IMR-90 (cell line): ENCODE measurements at regions not wholly inside any gene's neighbourhood (a gene's known extent, or its start where the extent isn't known, plus 50 kb on each side); places are given as distances from the start of the nearest gene placed in this dataset.

Experiments
- FOS ChIP-seq: fragments of 150-350 bp; IDR thresholded peaks from 2 replicates; pipeline ENCODE4 v1.6.1; 2016; ENCODE audit warnings: low read depth, low read length
- RFX5 ChIP-seq: IDR thresholded peaks from 2 replicates; pipeline ENCODE4 v1.8.0; 2012; ENCODE audit warnings: low read depth, mild to moderate bottlenecking, low read length, moderate library complexity
- TF ChIP-seq, protein P1 (sequence below): conservative IDR thresholded peaks from 2 replicates; pipeline ENCODE4 v1.5.1; 2012; ENCODE audit warnings: mild to moderate bottlenecking, low read depth, low read length, improper control_type of control experiment
- TF ChIP-seq, protein P2 (sequence below): fragments of 150-350 bp; IDR thresholded peaks from 2 replicates; pipeline ENCODE4 v1.6.1; 2017; ENCODE audit warnings: mild to moderate bottlenecking, antibody characterized with exemption, low read length, low read depth

DNA sequence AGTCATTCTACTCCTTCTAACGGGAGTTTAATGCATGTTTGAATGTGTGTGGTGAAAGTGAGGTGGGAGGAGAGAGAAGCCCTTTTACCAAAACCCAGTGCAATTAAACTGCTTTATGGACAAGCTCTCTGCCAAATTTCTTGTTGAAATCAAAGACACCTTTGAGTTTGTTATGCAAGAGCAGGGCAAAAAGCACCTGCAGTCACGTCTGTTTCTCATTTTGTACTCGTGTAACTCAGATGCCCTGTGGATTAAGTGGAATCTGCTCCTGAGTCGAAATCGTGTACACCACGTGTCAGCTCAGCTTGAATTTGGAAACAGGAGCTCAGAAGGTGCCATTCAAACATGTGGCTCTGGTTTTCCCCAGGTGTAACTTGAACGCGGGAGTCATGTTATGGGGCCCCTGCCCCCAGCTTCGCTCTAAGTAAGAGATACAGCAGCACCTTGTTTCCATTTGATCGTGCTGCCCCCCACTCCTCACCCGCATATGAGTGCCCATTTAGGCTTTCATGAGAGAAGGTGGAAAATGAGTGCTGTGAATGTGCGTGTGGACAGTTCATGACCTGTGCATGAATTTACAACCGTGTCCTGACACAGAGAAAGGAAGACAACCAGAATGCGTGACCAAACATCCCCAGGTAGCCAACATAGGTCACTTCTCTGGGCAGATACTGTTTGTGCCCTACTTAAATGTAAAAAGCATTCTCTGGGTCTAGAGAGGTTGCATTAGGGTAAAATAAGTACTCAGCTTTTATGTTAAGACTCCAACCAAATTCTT lies 347.0 kb upstream of the SLC30A5 start:
- TF ChIP-seq, protein P1, sequence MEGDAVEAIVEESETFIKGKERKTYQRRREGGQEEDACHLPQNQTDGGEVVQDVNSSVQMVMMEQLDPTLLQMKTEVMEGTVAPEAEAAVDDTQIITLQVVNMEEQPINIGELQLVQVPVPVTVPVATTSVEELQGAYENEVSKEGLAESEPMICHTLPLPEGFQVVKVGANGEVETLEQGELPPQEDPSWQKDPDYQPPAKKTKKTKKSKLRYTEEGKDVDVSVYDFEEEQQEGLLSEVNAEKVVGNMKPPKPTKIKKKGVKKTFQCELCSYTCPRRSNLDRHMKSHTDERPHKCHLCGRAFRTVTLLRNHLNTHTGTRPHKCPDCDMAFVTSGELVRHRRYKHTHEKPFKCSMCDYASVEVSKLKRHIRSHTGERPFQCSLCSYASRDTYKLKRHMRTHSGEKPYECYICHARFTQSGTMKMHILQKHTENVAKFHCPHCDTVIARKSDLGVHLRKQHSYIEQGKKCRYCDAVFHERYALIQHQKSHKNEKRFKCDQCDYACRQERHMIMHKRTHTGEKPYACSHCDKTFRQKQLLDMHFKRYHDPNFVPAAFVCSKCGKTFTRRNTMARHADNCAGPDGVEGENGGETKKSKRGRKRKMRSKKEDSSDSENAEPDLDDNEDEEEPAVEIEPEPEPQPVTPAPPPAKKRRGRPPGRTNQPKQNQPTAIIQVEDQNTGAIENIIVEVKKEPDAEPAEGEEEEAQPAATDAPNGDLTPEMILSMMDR = no peak
- no peak for TF ChIP-seq FOS
- TF ChIP-seq RFX5 = no peak
- TF ChIP-seq, protein P2, sequence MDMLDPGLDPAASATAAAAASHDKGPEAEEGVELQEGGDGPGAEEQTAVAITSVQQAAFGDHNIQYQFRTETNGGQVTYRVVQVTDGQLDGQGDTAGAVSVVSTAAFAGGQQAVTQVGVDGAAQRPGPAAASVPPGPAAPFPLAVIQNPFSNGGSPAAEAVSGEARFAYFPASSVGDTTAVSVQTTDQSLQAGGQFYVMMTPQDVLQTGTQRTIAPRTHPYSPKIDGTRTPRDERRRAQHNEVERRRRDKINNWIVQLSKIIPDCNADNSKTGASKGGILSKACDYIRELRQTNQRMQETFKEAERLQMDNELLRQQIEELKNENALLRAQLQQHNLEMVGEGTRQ = no peak
